Osteoblast (primary cell): ENCODE measurements at regions not wholly inside any gene's neighbourhood (a gene's known extent, or its start where the extent isn't known, plus 50 kb on each side); places are given as distances from the start of the nearest gene placed in this dataset.
"Not testable (repeated sequence)": the region's sequence is repeated elsewhere in the genome, so short reads cannot be mapped to it uniquely, and the experiment has no call there.

ENCODE experiments used
- DNase-seq: peaks from one replicate; pipeline ENCODE4 v3.0.0; 2011; ENCODE audit warnings: low spot score, mixed read lengths; ENCODE audit not compliant: insufficient read length; ENCODE audit errors: missing footprints
- H2AFZ ChIP-seq: 2 replicates; pipeline ENCODE4 v1.6.0; 2011; ENCODE audit warnings: mild to moderate bottlenecking, low read length
- H3K27ac ChIP-seq: 2 replicates; pipeline ENCODE4 v1.5.1; 2011; ENCODE audit warnings: mild to moderate bottlenecking, low read depth, low read length, moderate library complexity
- H3K27me3 ChIP-seq: 2 replicates; pipeline ENCODE4 v1.6.0; 2012; ENCODE audit warnings: mild to moderate bottlenecking, control low read depth, inconsistent platforms, low read length, moderate library complexity; ENCODE audit not compliant: insufficient read depth
- H3K36me3 ChIP-seq: 2 replicates; pipeline ENCODE4 v1.5.1; 2011; ENCODE audit warnings: mild to moderate bottlenecking, low read length, control low read depth, moderate library complexity; ENCODE audit not compliant: insufficient read depth
- H3K4me1 ChIP-seq: 2 replicates; pipeline ENCODE4 v1.5.1; 2011; ENCODE audit warnings: mild to moderate bottlenecking, low read length, control low read depth, moderate library complexity; ENCODE audit not compliant: insufficient read depth
- H3K4me2 ChIP-seq: 2 replicates; pipeline ENCODE4 v1.6.0; 2011; ENCODE audit warnings: mild to moderate bottlenecking, low read length; ENCODE audit not compliant: insufficient read depth
- H3K4me3 ChIP-seq: fragments of 200-600 bp; sonication (generic); 3 replicates; pipeline ENCODE4 v1.5.1; 2012; ENCODE audit warnings: mild to moderate bottlenecking, low read length, inconsistent platforms; ENCODE audit not compliant: insufficient read depth
- H3K79me2 ChIP-seq: 2 replicates; pipeline ENCODE4 v1.6.0; 2012; ENCODE audit warnings: mild to moderate bottlenecking, low read length, control low read depth, inconsistent platforms; ENCODE audit not compliant: insufficient read depth
- H3K9me3 ChIP-seq: 2 replicates; pipeline ENCODE4 v1.5.1; 2011; ENCODE audit warnings: low read depth, low read length, control low read depth
- H4K20me1 ChIP-seq: 2 replicates; pipeline ENCODE4 v1.6.0; 2012; ENCODE audit warnings: mild to moderate bottlenecking, low read length, control low read depth; ENCODE audit not compliant: insufficient read depth
- TF ChIP-seq, protein P1 (sequence below): IDR thresholded peaks from 2 replicates; pipeline ENCODE4 v1.5.1; 2011; ENCODE audit warnings: mild to moderate bottlenecking, low read depth, low read length, moderate library complexity; ENCODE audit errors: extremely low read depth

- Histone ChIP-seq H4K20me1 (no peaks in the 10 kb centered on the region), H3K27me3 (no peaks in the 10 kb centered on the region), H3K4me3 (no peak overlapping the region), H2AFZ (no peak overlapping the region), H3K36me3 (no peaks in the 10 kb centered on the region), H3K4me2 (no peak overlapping the region), H3K79me2 (no peaks in the 10 kb centered on the region), H3K27ac (no peak overlapping the region), H3K4me1 (no peaks in the 10 kb centered on the region), H3K9me3 (no peaks in the 10 kb centered on the region)
- TF ChIP-seq, protein P1, sequence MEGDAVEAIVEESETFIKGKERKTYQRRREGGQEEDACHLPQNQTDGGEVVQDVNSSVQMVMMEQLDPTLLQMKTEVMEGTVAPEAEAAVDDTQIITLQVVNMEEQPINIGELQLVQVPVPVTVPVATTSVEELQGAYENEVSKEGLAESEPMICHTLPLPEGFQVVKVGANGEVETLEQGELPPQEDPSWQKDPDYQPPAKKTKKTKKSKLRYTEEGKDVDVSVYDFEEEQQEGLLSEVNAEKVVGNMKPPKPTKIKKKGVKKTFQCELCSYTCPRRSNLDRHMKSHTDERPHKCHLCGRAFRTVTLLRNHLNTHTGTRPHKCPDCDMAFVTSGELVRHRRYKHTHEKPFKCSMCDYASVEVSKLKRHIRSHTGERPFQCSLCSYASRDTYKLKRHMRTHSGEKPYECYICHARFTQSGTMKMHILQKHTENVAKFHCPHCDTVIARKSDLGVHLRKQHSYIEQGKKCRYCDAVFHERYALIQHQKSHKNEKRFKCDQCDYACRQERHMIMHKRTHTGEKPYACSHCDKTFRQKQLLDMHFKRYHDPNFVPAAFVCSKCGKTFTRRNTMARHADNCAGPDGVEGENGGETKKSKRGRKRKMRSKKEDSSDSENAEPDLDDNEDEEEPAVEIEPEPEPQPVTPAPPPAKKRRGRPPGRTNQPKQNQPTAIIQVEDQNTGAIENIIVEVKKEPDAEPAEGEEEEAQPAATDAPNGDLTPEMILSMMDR, result no peak
- peak; percentile 3 for DNase-seq
These were observed 1116.2 kb downstream of the SUCLG1 start for GRCh38 chr2:83342860-83343329.

DNA sequence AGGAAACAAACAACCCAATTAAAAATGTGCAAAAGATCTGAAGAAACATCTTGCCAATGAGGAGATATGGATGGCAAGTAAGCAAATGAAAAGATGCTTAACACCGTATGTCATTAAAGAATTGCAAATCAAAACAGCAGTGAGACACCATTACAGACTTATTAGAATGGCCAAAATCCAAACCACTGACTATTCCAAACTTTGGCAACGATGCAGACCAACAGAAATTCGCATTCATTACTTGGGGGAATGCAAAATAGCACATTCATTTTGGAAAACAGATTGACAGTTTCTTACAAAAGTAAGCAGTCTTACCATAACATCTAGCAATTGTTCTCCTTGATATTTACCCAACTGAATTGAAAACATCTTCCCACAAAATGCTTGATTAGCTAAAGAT, 1118.7 kb downstream of the SUCLG1 start:
- Histone ChIP-seq H2AFZ (no peak overlapping the region), H4K20me1 (no peaks in the 10 kb centered on the region), H3K9me3 (no peaks in the 10 kb centered on the region), H3K4me2 (no peak overlapping the region), H3K4me3 (no peak overlapping the region), H3K27me3 (no peaks in the 10 kb centered on the region), H3K4me1 (no peaks in the 10 kb centered on the region), H3K36me3 (no peaks in the 10 kb centered on the region), H3K79me2 (no peaks in the 10 kb centered on the region), H3K27ac (no peak overlapping the region)
- TF ChIP-seq, protein P1, result no peak
- DNase-seq, result no peak

- not testable (repeated sequence) for H3K4me2 ChIP-seq, H3K4me3 ChIP-seq, H2AFZ ChIP-seq, H3K36me3 ChIP-seq, H3K9me3 ChIP-seq, H3K27me3 ChIP-seq, H4K20me1 ChIP-seq, DNase-seq, H3K4me1 ChIP-seq, H3K27ac ChIP-seq, H3K79me2 ChIP-seq
These were observed 1119.1 kb downstream of the SUCLG1 start for GRCh38 chr2:83339942-83340341.

DNA sequence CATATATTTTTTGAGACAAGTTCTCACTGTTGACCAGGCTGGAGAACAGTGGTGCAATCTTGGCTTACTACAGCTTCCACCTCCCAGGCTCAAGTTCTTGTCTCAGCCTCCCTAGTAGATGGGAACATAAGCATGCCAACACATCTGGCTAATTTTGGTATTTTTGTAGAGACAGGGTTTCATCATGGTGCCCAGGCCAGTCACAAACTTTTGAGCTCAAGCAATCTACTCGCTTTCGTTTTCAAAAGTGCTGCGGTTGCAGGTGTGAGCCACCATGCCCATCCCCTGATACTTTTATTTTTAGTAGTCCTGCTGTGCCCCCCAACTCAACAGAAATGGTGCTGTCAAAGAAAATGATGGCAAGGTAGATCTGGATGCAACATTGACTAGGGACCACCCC, 1127.3 kb downstream of the SUCLG1 start:
- H3K4me3 ChIP-seq, result no peak overlapping the region
- H3K4me1 ChIP-seq, result no peaks in the 10 kb centered on the region
- no peak overlapping the region for H2AFZ ChIP-seq
- TF ChIP-seq, protein P1, result no peak
- no peaks in the 10 kb centered on the region for H3K27me3 ChIP-seq
- H3K79me2 ChIP-seq, result no peaks in the 10 kb centered on the region
- DNase-seq, result no peak
- H4K20me1 ChIP-seq, result no peaks in the 10 kb centered on the region
- H3K36me3 ChIP-seq, result no peaks in the 10 kb centered on the region
- H3K4me2 ChIP-seq, result no peak overlapping the region
- no peaks in the 10 kb centered on the region for H3K9me3 ChIP-seq
- no peak overlapping the region for H3K27ac ChIP-seq
